Cerebellar cortex (tissue), 1 donor: ENCODE measurements at regions not wholly inside any gene's neighbourhood (a gene's known extent, or its start where the extent isn't known, plus 50 kb on each side); places are given as distances from the start of the nearest gene placed in this dataset.

Experiments used
- DNase-seq: peaks from one replicate; pipeline ENCODE4 v3.0.0-alpha.2; 2015; ENCODE audit warnings: low spot score

- no peak for DNase-seq
Observed at GRCh38 chr3:25044762-25045710, 383.0 kb upstream of the RARB start.

DNA sequence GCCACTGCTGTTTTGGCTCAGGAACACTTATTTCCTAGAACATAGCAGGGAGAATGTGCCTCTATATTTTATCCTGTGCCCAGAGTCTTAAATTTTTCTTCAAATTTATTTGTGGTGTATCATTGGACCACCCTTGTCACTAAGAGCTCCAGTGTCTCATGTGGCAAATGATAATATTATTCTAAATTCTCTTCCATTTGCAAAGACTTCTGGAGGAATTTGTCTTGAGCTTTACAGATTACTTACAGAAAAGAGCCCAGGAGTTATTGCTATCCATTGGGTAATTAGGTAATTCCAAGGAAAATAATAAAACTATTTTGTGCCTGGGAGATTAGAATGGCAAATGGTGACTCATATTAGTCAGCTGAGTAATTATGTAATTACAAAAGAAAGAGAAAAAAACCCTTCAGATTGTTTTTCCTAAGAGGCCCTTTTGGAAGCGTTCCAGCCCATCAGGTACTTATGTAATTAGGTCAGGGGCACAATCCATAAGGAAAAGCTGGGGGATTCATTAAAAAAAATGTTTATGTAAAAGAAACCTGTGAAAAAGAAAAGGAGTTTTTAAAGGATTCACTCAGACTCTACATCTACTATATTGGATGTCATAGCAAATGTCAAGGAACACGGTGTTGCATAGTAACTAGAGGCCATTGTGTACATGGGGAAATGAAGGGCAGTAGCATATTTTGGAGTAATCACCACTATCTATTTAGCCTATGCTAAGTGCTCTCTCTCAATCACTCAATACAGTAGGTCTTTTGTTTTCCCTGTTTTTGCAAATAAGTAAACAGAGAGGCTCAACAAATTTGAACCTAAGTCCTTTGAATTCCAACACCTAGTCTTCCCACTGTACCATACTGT is 380.9 kb upstream of the RARB start:
- no peak for DNase-seq

DNA sequence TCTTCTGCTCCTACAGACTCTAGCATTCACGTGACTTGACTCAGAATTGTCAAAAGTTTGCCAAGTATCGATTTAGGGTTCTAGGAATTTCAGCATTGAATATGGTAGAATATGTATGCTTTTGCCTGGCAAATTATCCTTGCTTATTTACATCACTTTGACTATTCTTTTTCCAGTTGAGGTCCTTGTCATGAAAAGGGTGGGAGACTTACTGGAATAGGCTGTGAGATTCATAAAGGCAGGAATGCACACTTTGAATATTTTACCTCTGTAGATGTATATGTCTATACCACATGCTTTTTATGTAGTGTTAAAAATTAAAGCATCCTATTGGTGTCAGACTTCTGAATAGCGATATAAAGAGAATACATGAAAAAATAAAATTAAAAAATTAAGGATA is 378.8 kb upstream of the RARB start:
- no peak for DNase-seq

DNA sequence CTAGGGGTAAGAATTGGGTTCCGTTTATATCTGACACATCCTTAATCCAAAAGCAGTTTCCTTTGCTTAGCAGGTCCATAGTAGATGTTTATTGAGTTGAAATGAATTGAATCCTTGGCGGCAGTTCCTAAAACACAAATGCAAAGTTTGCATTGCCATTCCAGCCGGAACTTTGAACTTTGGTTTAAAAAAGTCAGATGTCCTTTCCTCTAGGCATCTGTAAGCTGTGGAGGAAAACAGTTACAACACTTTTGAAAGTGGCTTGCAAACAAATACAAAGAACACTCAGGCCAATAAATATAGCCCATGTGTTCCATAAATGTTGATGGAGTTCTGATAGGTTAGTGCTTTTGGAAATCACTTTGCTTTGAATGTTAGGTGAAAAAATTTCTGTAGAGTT is 374.7 kb upstream of the RARB start:
- no peak for DNase-seq

DNA sequence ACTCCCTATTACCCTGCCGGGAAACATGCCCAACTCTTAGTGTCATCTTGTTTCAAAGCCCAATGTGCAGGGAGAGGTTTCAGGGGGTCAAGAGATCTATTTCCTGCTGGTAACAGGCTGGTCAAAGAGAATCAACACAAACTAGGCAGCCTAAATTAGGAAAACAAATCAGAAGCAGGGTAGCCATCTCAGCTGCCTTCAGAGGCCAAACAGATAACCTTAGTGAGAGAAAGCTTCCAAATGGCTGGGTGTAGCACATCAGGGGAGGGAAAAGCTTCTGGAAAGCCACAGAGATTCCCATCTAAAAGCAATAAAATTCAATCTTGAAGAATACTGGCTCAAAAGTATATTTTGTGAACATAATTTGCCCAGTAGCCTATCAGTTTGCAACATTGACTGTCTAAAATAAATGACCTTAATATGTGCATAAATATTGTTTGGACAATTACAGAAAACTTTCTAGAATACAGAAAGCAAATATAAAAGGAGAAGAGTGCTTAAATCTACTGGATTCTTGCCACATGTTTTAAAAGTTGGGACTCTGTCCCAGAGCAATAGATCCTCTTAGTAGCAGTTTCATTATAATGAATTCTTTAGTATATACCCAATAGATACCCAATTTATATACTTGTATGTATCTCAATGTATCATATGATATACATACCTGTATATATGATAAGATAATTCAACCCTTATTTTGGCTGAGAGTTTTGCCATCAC is 371.9 kb upstream of the RARB start:
- no peak for DNase-seq

DNA sequence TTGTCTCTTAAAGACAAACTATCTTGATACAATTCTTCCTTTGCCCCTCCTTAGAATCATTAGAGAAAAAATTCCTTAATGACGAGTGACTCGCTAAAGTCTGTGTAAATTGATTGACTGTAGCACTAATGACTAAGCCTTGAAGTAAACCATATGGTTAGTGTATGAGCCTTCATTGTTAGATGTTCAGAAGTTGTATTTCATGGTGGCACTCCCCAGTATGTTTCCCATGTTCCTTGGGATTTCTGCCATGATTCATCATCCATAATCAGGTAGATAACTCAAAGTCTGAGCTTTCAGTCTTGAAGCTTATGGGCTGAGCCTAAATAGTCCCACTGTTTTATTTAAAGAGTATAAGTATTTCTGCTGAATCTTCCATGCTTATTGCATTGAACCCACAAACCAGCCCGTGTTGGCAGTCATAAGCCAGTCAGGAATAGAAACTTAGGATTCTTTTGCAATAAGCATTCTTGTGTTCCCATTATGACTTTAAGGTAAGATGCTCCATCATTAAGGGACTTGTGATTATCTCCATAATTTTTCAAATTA is 371.2 kb upstream of the RARB start:
- DNase-seq, result no peak

DNA sequence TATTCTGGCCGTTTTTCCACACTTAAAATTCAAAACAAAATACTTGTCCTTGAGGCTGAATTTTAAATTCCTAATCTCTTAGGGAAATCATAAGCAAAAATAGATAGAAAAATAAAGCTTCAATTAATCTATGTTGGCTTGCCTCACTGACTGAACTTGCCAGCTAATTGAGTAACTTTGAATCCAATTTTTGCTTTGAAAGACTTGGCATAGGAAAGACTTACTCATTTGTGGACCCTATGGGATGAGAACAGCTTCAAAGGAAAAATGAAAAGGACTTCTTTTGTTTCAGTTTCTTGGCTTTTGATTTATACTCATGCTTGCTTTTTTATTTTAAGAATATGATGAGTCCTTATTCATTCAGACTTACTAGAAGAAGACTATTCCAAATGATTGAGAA is 370.7 kb upstream of the RARB start:
- DNase-seq, result no peak

DNA sequence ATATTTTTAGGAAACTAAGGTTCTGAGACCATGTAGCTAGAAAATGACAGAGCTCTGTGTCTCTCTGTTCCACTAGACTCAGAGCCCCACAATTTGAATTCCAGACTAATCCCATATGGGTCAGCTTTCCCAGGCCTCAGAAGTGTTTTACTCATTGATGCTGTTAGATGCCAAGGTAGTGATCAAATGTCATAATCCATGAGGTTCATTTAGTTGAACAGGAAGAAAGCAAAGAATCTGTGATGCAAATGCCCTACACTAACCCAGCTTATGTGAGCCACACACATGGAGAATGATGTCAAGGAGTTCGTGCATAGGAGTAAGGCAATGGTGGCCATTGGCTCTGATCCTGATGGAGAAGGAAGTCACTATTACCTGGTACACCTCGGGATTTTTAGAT is 363.4 kb upstream of the RARB start:
- DNase-seq, result no peak

GRCh38 chr3:25069970-25070369 is 358.1 kb upstream of the RARB start:
- no peak for DNase-seq

- DNase-seq, result no peak
Observed at GRCh38 chr3:25071846-25072245, 356.2 kb upstream of the RARB start.

DNA sequence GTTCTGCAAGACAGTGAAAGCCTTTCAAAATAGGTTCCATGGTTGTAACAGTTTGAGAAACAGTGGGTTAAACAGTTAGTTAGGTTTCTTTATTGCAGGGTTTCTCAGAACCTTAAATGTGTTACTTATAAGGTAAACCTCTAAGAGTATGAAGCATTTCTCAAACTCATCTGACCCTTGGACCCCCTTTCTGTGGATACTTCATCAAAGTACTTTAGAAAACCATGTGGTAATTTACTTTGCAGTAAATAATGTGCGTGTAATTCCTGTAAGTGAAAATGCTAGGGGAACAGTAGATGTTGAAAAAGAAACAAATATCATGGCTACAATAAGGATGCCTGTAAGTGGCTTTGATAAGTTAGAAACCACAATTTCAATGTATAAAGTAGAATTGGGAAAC is 354.6 kb upstream of the RARB start:
- no peak for DNase-seq

DNA sequence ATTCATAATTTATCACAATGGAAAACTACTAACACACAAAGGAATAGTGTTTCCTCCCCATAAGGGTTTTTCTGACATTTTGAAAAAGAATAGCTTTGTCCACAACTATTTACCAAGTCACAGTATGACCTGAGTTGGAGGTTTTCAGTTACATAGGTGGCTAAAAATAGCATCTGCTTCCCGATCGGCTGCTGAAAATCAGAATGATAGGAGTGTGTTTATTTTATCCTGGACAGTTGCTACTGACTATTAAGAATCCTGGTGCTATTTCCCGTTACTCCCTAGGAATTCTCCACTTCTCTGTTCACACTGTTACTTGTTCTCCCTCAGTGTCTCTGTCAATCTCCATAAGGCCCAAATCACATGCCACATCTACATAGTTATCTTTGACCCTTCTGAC is 353.9 kb upstream of the RARB start:
- DNase-seq, result no peak

DNA sequence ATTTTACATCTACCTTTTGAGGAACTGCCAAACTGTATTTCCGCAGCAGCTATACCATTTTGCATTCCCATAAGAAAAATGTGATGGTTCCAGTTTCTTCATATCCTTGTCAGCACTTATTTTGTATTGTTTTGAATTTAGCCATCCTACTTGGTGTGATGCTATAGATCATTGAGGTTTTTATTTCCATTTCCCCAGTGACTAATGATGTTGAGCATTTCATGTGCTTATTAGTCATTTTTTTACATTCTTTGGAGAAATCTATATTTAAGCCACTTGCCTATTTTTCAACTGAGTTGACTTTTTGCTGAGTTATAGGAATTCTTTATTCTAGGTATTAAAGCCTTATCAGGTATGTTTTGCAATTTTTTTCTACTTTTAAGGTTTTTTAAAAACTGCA is 347.6 kb upstream of the RARB start:
- no peak for DNase-seq

DNA sequence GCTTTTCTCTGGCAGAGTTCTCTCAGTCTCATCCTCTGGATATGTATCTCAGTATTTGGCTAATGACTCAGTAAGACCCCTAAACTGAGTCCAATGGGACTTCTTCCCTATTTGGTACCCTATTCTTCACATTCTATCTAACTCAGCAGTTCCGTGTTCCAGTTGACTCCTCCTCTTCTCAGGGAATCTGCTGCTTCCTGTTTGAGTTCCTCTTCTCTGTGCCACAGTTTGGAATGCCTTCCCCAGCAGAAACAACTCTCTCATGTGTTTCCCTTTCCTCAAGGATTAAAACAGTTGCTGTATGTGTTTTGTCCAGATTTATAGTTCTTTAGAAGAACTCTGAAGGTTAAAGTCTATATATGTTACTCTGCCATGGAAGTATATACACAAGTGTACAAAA is 344.0 kb upstream of the RARB start:
- DNase-seq, result no peak

- DNase-seq, result no peak
Observed at GRCh38 chr3:25086721-25087120, 341.3 kb upstream of the RARB start.

DNA sequence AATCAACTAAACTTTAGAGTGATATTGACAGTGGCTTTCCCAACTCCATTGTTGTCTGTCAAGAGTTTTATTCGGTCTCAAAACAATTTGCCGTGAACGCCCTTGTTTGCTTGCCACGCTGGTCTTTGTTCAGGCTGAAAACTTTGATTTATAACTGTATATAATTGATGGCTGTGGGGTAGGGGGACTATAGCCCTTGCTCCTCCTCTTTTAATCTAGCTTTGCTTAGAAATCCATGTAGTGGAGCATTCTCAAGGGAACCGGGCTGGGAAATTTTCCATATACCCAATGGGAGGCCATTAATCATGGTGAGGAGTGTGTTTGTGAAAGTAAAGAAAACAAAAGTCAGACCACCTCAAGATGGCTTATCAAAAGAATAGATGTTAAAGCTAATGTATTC is 339.8 kb upstream of the RARB start:
- DNase-seq, result no peak

GRCh38 chr3:25090698-25091453 is 337.2 kb upstream of the RARB start:
- DNase-seq, result no peak

- DNase-seq, result no peak
Observed at GRCh38 chr3:25091934-25092333, 336.1 kb upstream of the RARB start.

- no peak for DNase-seq
Observed at GRCh38 chr3:25094932-25095685, 333.0 kb upstream of the RARB start.

- no peak for DNase-seq
Observed at GRCh38 chr3:25096536-25096935, 331.5 kb upstream of the RARB start.

- no peak for DNase-seq
Observed at GRCh38 chr3:25097023-25097422, 331.0 kb upstream of the RARB start.
